Fibroblast of the conjunctiva (primary cell): ENCODE measurements at regions not wholly inside any gene's neighbourhood (a gene's known extent, or its start where the extent isn't known, plus 50 kb on each side); places are given as distances from the start of the nearest gene placed in this dataset.
A peak's percentile ranks its signal among the peaks of the same experiment; 100 is the strongest.
"Not testable (repeated sequence)": the region's sequence is repeated elsewhere in the genome, so short reads cannot be mapped to it uniquely, and the experiment has no call there.

ENCODE experiments used
- DNase-seq: peaks from one replicate; pipeline ENCODE4 v3.0.0-alpha.2; 2010; ENCODE audit warnings: low read depth

DNA sequence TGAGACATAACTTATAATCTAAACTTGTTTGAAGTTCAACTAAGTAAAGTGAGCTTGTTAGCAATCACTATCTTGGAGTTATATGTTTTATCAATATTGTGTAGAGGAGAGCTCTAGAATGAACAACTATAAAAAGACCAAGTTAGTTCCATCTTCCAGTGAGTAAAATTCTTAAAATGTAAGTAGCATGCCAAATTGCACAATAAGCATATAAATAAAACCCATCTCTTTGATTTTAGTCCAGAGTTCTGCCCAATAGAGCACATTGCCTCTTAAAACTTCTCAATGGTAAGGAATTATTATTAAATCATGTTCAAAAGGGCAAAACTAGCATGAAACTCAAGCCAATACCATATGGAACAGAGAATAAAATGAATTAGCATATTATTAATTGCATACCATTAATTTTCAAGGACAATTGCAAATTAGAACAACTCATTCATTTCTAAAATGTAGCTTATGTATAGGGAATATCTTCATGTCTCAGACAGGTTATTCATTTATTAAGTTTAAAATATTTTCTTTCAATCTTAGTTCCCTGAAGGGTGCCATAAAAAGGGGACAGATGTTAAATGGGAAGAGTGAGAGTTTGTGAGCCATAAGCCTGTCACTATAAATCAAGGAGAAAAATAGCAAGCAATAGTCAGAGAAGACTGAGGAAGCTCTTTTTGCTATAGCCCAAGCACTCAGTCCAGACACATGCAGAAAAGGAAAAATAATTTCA is 507.6 kb downstream of the CENPC start:
- DNase-seq, result no peak

DNA sequence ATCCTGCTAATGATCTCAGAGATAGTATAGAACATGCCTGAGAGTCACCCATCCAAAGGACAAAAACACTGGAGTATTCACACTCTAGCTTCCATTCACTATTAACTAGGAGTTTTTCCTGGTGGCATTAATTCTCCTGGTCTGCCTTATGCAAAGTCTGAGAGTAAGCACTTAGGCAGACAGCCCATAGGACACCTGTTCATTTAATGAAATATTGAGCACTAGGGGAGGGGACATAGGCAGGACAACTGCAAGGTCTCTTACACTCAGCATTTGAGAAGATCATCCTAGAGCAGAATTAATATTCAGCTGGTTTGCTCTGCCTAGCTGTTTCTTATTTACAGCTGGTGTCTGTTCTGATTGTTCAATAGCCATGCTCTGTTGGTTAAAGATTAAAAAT is 508.5 kb downstream of the CENPC start:
- no peak for DNase-seq

GRCh38 chr4:67035986-67036385 is 509.3 kb downstream of the CENPC start:
- no peak for DNase-seq

DNA sequence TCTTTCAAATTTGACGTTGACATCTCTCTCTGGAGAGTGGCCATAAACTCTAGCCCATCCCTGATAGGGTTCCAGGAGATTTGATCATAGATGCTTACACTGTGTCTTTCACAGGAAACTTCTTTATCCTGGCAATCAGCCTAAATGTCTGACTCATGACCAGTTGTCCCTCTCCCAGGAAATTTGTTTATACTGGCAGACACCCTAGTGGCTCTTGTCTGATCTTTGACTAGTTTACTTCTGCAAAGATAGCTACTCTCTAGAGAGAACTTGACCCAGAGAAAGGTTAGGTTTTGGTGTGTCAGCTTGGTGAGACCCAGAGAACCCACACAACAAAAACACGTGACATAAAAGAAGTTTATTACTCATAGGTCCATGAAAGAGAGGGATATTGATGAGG is 509.8 kb downstream of the CENPC start:
- DNase-seq, result peak; percentile 28

DNA sequence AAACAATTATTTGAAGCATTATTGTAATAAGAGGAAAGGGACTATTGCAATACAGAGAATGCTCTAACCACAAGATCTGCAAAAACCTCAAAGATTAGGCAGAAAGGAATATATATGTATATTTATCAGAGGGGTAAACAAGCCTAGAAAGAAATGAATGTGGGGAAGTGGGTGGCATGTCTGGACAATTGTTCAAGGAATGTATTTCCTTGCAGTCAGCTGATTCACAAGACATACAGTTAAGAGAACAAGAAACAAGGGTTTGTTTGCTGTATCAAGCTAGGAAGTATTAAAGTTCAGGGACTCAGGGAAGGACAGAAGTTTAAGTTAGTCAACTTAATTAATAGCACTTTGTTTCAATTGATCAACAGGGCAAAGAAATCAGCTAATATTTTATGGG is 514.7 kb downstream of the CENPC start:
- DNase-seq, result no peak

DNA sequence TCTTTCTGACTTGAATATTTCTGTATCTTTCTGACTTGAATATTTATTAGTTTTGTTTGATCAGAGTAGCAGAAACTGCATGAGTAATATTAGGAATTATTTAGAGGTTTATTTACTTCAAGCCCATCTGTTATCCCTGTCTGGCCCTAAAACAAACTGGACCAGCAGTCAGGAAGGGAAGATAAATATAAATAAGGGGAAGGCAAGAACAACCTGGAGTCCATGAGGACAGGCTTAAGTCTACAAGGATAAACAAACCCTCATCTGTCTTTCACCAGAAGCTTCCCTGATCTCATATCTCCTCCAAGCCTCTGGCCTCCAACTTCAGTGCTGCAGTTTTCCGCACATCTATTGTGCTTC is 524.9 kb downstream of the CENPC start:
- no peak for DNase-seq

DNA sequence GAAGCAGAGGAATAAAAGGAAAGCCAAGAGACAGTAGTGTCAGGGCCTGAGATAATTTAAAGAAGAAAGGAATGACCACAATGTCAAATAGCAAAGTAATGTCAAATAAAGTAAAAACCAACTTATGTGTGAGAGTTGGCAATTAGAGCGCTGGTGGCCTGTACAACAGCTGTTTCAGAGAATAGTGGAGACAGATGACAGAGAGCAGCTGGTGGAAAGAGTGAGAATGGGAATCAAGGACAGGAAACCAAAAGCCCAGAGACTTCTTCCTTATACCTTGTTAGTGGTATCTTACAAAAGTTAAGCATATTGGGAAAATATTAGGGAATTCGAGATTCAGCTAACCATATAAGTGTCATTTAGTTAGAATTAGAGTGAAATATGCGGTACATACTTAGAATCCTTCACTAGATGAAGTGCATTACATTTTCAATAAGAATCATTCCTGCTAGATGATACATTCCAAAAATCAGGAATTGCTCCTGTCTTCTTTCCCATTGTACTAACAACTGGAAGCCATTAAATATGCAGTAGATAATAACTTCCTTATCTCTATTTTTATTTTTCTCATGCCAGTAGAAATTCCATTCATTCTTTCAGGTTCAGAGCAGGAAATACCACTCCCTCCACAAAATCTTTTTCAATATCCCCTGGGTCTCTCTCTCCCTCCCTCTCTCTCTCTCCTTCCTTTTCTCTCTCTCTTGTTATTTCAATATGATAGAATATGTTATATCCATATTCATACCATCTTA is 525.4 kb downstream of the CENPC start:
- no peak for DNase-seq

DNA sequence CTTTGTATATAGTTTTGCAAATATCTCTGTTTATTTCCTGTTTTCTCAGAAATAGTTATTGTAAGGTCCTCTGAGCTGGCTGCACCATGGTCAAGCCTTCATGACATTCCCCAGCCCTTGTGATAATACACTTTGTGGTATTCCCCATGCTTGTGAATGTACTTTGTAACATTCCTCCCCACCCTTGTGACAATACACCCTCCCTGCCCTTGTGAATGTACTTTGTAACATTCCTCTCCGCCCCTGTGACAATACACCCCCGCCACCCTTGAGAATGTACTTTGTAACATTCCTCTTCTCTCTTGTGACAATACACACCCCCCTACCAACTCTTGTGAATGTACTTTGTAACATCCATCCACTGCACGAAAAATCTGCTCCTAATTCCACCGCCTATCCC is 530.7 kb downstream of the CENPC start:
- no peak for DNase-seq

GRCh38 chr4:67006791-67007190 is 538.5 kb downstream of the CENPC start:
- DNase-seq, result no peak

GRCh38 chr4:66991521-66991920 is 553.8 kb downstream of the CENPC start:
- DNase-seq, result no peak

GRCh38 chr4:66974665-66975064 is 570.6 kb downstream of the CENPC start:
- DNase-seq, result no peak

DNA sequence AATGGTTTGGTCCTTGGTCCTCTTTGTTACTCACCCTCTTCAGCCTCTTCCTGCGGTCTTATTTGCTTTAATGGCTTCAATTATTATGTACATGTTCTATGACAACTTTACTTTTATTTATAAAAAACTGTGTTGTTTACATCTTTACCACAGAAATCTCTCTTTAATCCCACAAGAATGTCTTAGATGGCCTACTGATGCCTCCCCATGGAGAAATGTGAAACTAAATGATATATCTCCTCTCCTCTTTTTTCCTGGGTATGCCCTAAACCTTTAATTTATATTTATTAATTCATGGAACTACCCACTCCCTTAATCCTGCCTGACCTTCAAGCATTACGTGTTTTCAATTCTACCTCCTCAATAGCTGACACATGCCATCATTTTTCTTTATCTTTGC is 573.2 kb downstream of the CENPC start:
- no peak for DNase-seq

DNA sequence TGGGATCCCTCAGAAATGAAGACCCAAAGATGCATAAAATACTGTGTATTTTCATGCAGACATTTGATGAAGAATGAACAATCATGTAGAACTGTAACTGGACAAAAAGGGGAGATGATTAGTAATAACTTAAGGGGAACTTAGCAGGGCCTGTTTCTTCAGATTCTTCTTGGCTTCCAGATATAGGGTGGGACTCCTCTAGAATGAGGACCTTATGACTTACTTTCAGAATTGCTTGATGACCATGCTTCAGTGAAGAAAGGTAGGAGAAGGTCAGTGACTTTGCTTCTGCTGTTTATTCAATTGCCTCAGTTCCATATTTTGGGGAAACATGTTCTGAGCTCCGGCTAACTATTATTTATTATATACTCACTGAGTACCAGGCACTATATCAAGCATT is 580.8 kb downstream of the CENPC start:
- no peak for DNase-seq

DNA sequence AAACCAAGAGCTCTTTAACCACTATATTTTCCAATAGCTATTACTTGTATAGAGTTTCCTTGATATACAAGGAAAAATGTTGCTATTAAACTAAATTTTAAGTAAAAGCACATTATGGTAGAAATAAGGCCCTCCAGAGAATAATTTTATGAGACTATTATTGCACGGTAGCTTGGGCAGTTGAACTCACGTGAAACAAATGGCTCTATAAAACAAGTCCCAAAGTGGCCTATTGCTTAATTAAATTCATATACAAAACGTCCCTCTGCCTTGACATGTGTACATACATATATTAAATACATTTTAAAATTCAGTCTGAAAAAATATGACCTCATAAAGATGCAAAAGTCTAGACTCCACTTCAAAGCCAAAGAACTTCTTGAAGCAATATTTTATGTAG is 582.2 kb downstream of the CENPC start:
- no peak for DNase-seq

- DNase-seq, result no peak
These were observed 586.1 kb downstream of the CENPC start for GRCh38 chr4:66959207-66959606.

- no peak for DNase-seq
These were observed 588.5 kb downstream of the CENPC start for GRCh38 chr4:66956852-66957251.

DNA sequence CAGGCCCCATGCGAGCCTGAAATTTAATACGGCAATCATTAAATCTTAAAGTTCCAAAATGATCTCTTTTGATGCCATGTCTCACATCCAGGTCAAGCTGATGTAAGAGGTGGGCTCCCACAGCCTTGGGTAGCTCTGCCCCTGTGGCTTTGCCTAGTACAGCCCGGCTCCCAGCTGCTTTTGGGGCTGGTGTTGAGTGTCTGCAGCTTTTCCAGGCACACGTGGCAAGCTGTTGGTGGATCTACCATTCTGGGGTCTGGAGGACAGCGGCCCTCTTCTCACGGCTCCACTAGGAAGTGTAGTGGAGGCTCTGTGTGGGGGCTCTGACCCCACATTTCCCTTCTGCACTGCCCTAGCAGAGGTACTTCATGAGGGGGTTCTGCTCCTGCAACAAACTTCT is 588.9 kb downstream of the CENPC start:
- DNase-seq, result no peak

DNA sequence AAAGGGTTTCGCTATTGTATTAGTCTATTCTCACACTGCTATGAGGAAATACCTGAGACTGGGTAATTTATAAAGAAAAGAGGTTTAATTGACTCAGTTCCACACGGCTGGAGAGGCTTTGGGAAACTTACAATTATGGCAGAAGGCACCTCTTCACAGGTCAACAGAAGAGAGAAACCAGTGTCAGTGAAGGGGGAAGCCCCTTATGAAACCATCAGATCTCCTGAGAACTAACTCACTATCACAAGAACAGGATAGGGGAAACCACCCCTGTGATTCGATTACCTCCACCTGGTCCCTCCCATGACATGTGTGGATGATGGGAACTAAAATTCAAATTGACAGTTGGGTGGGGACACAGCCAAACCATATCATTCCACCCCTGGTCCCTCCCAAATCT is 589.5 kb downstream of the CENPC start:
- DNase-seq, result no peak

GRCh38 chr4:66949419-66949818 is 595.9 kb downstream of the CENPC start:
- no peak for DNase-seq

DNA sequence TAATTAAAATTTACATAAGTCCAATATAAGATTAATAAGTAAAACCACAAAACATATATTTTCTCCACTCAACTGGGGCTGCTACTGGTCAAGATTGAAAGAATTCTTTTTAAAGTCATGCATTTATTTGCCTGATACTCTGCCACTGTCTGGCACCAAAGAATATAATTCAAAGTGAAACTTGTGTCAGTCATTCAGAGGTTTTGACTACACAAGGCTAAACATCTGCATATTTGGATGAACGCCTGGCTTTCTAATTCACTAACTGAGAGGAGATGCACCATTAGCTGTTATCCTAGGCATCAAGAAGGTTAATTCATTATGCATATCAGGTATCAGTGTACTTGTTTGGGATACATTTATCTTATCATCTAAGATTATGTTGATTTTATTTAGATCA is 598.5 kb downstream of the CENPC start:
- DNase-seq, result no peak

- DNase-seq, result no peak
These were observed 602.2 kb downstream of the CENPC start for GRCh38 chr4:66943112-66943511.

- not testable (repeated sequence) for DNase-seq
These were observed 613.3 kb downstream of the CENPC start for GRCh38 chr4:66931981-66932380.

DNA sequence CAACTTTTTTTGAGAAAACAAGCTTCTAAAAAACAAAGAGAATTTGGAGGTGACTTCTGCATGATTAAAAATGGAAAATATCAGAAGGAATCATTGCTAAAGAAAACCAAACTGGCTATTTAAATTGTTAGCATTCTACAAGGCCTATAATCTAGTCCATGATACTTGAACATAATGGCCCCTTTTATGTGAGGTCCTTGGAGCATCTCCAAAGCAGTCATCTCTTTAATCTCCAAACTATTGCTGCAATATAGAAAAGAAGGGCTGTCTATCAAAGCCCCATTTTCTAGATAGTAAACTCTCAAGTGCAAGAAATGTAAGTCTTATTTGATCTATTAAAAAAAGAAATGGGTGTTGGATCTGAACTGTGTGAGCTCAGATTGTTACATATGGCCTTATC is 615.1 kb downstream of the CENPC start:
- DNase-seq, result no peak

DNA sequence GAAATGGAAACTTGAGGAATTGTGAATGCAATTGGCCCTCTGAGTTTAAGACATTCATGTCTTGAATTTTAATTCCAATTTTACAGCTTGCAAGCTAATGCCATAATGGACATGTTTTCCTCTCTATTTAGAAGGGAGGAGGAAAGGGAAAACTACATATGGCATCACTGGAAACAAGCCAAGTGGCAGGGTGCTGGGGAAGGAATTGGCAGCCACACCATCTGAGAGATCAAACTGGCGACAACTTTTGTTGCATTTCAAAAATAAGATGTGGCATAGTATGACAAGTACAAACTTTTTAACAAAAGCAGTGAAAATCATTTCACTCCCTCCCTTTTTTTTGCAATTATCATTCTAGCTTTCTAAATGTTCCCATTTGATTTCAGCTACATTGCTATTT is 615.6 kb downstream of the CENPC start:
- no peak for DNase-seq
